ENCODE measurements at regions not wholly inside any gene's neighbourhood (a gene's known extent, or its start where the extent isn't known, plus 50 kb on each side); places are given as distances from the start of the nearest gene placed in this dataset.
A peak's percentile ranks its signal among the peaks of the same experiment; 100 is the strongest.
"Not testable (repeated sequence)": the region's sequence is repeated elsewhere in the genome, so short reads cannot be mapped to it uniquely, and the experiment has no call there.

DNA sequence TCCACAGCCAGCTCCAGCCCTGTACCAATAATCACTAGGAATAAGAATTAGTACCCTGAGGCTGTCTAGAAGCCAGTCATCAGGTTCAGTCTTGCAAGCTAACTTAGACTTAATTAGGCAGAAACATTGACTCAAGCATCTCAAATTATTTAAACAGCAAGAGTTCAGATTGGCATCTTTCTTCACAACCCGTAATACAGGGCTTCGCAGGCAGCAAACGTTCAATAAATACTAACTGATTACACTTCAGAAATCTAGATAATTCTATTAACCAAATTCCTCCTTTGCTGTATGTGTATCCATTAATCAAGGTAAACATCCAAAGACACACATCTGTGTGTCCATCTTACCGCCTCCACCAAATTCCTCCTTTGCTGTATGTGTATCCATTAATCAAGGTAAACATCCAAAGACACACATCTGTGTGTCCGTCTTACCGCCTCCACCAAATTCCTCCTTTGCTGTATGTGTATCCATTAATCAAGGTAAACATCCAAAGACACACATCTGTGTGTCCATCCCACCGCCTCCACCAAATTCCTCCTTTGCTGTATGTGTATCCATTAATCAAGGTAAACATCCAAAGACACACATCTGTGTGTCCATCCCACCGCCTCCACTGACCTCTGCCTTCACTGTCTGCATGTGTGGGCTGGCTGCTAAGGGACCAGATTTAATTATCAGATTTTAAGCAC lies 158.9 kb downstream of the SUCLG1 start:
- DNase-seq (ENCODE audit: low spot score in 2 of 2); H3K9me3 Mint-ChIP-seq; ATAC-seq; H3K36me3 Mint-ChIP-seq; H3K27ac Mint-ChIP-seq; H3K4me3 Mint-ChIP-seq; H3K4me1 Mint-ChIP-seq: not testable (repeated sequence)

DNA sequence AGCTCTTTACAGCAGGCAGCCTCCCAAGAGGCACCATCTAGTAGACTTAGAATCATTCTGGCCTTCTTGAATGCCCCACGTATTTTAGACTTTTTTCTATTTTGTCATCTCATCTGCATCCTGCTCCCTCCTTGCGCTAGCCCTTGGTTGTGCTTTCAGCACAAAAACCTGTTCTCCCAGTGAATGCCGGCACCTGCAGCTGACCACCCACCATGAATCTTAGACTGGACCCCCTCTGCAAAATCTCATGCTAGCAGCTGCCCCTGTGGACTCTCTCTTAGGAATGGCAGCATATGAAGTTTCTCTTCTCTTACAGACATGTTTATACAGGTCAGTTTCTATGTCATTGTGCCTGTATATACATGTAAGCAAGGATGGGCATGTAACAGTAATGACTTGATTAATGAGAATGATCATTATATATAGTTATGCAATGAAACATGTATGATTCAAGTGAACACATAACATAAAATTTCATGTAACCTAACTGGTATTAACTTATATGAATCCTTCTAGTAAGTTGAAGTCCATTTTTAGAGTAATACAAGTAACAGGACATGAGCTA lies 159.8 kb downstream of the SUCLG1 start:
- DNase-seq (ENCODE audit: low spot score in 2 of 2) (no peak), ATAC-seq (no peak)
- Mint-ChIP-seq H3K4me1 (no peaks in the 10 kb centered on the region), H3K27ac (no peak overlapping the region), H3K9me3 (no peaks in the 10 kb centered on the region), H3K4me3 (no peak overlapping the region), H3K36me3 (no peaks in the 10 kb centered on the region)

DNA sequence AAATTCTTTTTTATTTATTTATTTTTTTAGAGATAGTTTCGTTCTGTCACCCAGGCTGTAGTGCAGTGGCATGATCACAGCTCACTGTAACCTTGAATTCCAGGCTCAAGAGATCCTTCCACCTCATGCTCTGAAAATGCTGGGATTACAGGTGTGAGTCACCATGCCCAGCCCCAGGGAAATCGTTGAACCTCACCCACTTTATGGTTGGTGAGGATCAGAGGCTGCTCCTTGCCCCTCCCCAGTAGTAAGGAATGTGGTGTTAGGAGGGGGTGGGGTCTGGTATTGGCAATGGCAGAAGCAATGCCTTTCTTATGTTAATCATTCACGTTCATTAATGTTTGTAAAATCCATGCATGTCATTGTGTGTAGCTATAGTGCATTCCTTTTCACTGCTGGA lies 161.9 kb downstream of the SUCLG1 start:
- Mint-ChIP-seq H3K36me3 (no peaks in the 10 kb centered on the region), H3K4me1 (no peaks in the 10 kb centered on the region), H3K27ac (no peak overlapping the region), H3K4me3 (no peak overlapping the region), H3K9me3 (no peaks in the 10 kb centered on the region)
- ATAC-seq (no peak), DNase-seq (ENCODE audit: low spot score in 2 of 2) (no peak)

DNA sequence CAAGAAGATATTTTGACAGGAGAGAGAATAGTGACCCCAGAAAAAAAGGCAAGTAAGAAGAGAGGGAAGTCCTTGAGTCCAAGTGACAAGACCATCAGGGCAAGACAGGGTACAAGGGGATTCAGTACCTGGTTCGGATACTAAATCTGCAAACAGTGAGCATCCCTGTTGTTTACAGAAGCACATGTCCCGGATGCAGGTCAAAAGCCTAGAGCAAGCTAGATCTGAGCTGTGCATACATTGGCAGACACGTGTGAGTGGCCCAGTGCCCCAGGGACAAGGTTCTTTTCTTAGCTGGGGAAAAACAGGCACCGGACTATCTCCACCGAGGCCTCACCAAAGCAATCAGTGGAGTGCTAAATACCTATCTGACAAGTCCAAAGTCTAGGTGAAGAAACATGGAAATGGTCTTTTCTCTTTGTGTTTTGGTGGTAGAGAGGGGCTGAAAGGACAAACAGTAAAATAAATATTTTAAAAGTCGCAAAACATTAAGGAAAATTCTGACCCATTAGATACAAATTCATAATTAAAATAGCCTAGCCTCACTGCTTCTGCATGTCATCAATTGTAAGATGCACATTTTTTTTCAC lies 165.2 kb downstream of the SUCLG1 start:
- Mint-ChIP-seq H3K36me3 (no peaks in the 10 kb centered on the region), H3K4me3 (no peak overlapping the region), H3K9me3 (no peaks in the 10 kb centered on the region), H3K4me1 (no peaks in the 10 kb centered on the region), H3K27ac (no peak overlapping the region)
- no peak for ATAC-seq
- DNase-seq (ENCODE audit: low spot score in 2 of 2) = no peak

GRCh38 chr2:84292545-84292944 lies 166.5 kb downstream of the SUCLG1 start:
- DNase-seq (ENCODE audit: low spot score in 2 of 2) (no peak), ATAC-seq (no peak)
- no peaks in the 10 kb centered on the region for H3K4me1 Mint-ChIP-seq
- H3K9me3 Mint-ChIP-seq = no peaks in the 10 kb centered on the region
- no peaks in the 10 kb centered on the region for H3K36me3 Mint-ChIP-seq
- H3K27ac Mint-ChIP-seq = no peak overlapping the region
- no peak overlapping the region for H3K4me3 Mint-ChIP-seq

GRCh38 chr2:84290537-84290936 lies 168.5 kb downstream of the SUCLG1 start:
- Mint-ChIP-seq H3K4me1 (no peaks in the 10 kb centered on the region), H3K36me3 (no peaks in the 10 kb centered on the region), H3K9me3 (no peaks in the 10 kb centered on the region), H3K27ac (no peak overlapping the region), H3K4me3 (no peak overlapping the region)
- ATAC-seq (no peak), DNase-seq (ENCODE audit: low spot score in 2 of 2) (no peak)

GRCh38 chr2:84288293-84288692 lies 170.8 kb downstream of the SUCLG1 start:
- DNase-seq (ENCODE audit: low spot score in 2 of 2) = no peak
- no peak for ATAC-seq
- H3K4me1 Mint-ChIP-seq = no peaks in the 10 kb centered on the region
- H3K4me3 Mint-ChIP-seq = no peak overlapping the region
- H3K9me3 Mint-ChIP-seq = no peaks in the 10 kb centered on the region
- H3K36me3 Mint-ChIP-seq = no peaks in the 10 kb centered on the region
- no peak overlapping the region for H3K27ac Mint-ChIP-seq

- Mint-ChIP-seq H3K4me3 (no peak overlapping the region), H3K4me1 (no peaks in the 10 kb centered on the region), H3K9me3 (no peaks in the 10 kb centered on the region), H3K36me3 (no peaks in the 10 kb centered on the region), H3K27ac (no peak overlapping the region)
- ATAC-seq = no peak
- DNase-seq (ENCODE audit: low spot score in 2 of 2) = no peak
These were observed 172.2 kb downstream of the SUCLG1 start for GRCh38 chr2:84286878-84287277.

- H3K9me3 Mint-ChIP-seq = no peaks in the 10 kb centered on the region
- no peaks in the 10 kb centered on the region for H3K4me1 Mint-ChIP-seq
- ATAC-seq = no peak
- no peaks in the 10 kb centered on the region for H3K36me3 Mint-ChIP-seq
- H3K27ac Mint-ChIP-seq = no peak overlapping the region
- no peak overlapping the region for H3K4me3 Mint-ChIP-seq
- DNase-seq (ENCODE audit: low spot score in 2 of 2) = no peak
These were observed 173.9 kb downstream of the SUCLG1 start for GRCh38 chr2:84285056-84285747.

- Mint-ChIP-seq H3K4me1 (peaks cover 3% of the 10 kb centered on the region), H3K36me3 (no peaks in the 10 kb centered on the region), H3K9me3 (no peaks in the 10 kb centered on the region), H3K4me3 (no peak overlapping the region), H3K27ac (no peak overlapping the region)
- ATAC-seq (no peak), DNase-seq (ENCODE audit: low spot score in 2 of 2) (no peak)
These were observed 175.6 kb downstream of the SUCLG1 start for GRCh38 chr2:84283506-84283905.

DNA sequence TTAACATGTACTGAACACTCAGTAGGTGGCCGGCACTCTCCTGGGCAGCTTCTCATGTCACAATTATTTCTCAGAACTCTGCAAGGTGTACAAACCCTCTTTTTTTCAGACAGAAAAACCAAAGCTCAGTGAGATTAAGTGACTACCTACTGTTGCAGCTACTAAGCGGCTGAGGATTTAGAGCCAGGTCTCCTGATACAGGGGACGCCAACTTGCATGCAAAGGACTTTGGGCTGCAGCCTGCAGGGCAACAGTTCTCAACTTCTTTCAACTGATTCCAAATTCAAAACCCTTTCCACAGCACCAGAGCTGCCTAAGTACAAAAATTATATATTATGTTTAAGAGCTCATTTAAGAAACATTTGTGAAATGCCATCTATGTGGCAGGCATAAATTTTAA lies 177.6 kb downstream of the SUCLG1 start:
- DNase-seq (ENCODE audit: low spot score in 2 of 2) = no peak
- H3K4me3 Mint-ChIP-seq = no peak overlapping the region
- ATAC-seq = no peak
- H3K27ac Mint-ChIP-seq = no peak overlapping the region
- H3K36me3 Mint-ChIP-seq = no peaks in the 10 kb centered on the region
- no peaks in the 10 kb centered on the region for H3K9me3 Mint-ChIP-seq
- H3K4me1 Mint-ChIP-seq = peaks cover 22% of the 10 kb centered on the region

- H3K4me1 Mint-ChIP-seq = peaks cover 24% of the 10 kb centered on the region
- H3K36me3 Mint-ChIP-seq = no peaks in the 10 kb centered on the region
- ATAC-seq (no peak), DNase-seq (ENCODE audit: low spot score in 2 of 2) (no peak)
- no peaks in the 10 kb centered on the region for H3K9me3 Mint-ChIP-seq
- no peak overlapping the region for H3K27ac Mint-ChIP-seq
- no peak overlapping the region for H3K4me3 Mint-ChIP-seq
These were observed 178.2 kb downstream of the SUCLG1 start for GRCh38 chr2:84280873-84281272.

DNA sequence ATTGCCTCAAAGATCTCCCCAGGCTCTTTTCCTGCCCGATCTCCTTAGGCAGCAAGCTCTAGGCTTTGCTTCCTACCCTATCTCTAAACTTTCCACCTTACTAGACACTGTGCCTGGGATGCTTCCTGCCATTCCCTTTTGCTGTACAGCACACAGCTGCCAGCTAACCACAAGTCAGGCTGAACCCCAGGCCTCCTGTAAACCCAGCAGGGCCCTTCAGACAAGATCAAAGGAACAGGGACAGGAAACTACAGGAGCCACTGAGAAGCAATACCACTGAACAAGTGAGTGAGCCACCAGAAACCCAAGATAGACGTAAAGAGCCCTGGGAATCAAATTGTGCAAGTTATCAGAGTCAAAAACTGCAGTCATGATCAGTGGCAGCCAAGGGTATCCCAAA lies 180.7 kb downstream of the SUCLG1 start:
- no peak overlapping the region for H3K27ac Mint-ChIP-seq

DNA sequence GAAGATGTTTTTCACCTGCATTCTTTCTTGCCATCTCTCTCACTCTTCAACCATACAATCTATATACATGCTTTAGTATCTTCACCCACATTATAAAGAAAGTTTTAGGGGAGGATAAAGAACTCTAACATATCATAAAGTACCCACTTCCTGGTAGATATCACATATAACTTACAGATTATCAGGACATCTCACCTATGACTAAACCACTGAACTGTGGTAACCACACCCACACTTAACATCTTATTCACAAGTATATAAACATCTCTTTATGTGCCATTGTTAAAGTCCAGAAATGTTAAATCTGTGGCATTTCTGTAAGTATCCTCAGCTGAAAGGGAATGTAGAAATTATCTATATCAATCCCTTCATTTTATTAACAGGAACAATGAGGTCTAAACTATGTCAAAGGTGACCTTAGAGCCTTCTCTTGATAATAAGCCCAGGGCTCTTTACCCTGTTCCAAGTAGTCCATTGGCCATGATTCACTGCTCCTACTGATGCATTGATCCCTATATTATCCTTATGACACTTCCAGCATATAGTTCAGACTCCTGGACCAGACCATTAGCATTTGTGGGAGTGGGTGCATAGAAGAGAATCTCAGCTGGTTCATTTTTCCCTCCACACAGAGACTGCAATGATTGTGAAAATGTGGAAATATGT lies 182.4 kb downstream of the SUCLG1 start:
- Mint-ChIP-seq H3K4me3 (no peak overlapping the region), H3K36me3 (no peaks in the 10 kb centered on the region), H3K4me1 (peaks cover 24% of the 10 kb centered on the region), H3K9me3 (no peaks in the 10 kb centered on the region), H3K27ac (no peak overlapping the region)
- ATAC-seq (peak; percentile 75), DNase-seq (ENCODE audit: low spot score in 2 of 2) (no peak)

More for the DNA sequence above, 180.7 kb downstream of the SUCLG1 start:
- Mint-ChIP-seq H3K4me1 (peaks cover 24% of the 10 kb centered on the region), H3K9me3 (no peaks in the 10 kb centered on the region), H3K4me3 (no peak overlapping the region), H3K36me3 (no peaks in the 10 kb centered on the region)
- DNase-seq (ENCODE audit: low spot score in 2 of 2) (no peak), ATAC-seq (no peak)

DNA sequence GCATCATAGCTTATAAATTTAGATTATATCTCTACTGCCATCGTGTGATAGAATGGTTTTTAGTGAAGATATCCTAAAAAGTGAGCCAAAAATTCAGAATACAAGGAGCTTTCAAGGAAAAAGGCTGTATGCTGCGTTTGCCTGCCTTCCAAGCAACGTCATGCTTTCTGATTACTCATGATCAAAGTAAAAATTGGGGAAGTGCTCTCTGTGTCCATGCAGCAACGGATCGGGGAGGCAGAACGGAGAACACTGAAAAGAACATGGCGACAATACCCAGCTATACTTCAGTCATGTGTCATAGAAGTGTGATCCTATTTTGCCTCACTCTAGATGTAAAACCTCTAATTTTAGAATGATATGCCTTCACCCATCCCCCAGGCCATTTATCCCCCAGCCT lies 185.7 kb downstream of the SUCLG1 start:
- no peak overlapping the region for H3K27ac Mint-ChIP-seq
- H3K9me3 Mint-ChIP-seq = no peaks in the 10 kb centered on the region
- H3K4me3 Mint-ChIP-seq = no peak overlapping the region
- ATAC-seq = no peak
- H3K4me1 Mint-ChIP-seq = peaks cover 21% of the 10 kb centered on the region
- DNase-seq (ENCODE audit: low spot score in 2 of 2) = no peak
- no peaks in the 10 kb centered on the region for H3K36me3 Mint-ChIP-seq
